GM12878 (cell line): ENCODE measurements at regions not wholly inside any gene's neighbourhood (a gene's known extent, or its start where the extent isn't known, plus 50 kb on each side); places are given as distances from the start of the nearest gene placed in this dataset.

Experiments
- ATAC-seq: fragments of 200-7000 bp; cut with Tn5 transposase; 3 replicates; pipeline ENCODE4 v1.9.1; 2020; ENCODE audit warnings: mild to moderate bottlenecking, moderate library complexity
- BruUV-seq: library from RNA; stranded (reverse); fragments of 400-500 nt; replicated peaks from 2 replicates; lab custom pipeline; 2021; lab: Mats Ljungman, UMichigan
- CTCF ChIA-PET: fragments of 300-600 bp; sonication (Branson Sonifier 250); formaldehyde crosslinking; extraction: SDS; loops from one replicate; lab custom pipeline; 2021; ENCODE audit warnings: inconsistent platforms; lab: Yijun Ruan, JAX
- POLR2A ChIA-PET: fragments of 350-600 bp; formaldehyde crosslinking; extraction: SDS; loops from one replicate; lab custom pipeline; 2021; ENCODE audit warnings: inconsistent platforms; lab: Charles Lee
- RAD21 ChIA-PET: fragments of 300-600 bp; sonication (Branson Sonifier 250); formaldehyde crosslinking; loops from one replicate; lab custom pipeline; 2023; ENCODE audit warnings: antibody characterized with exemption; ENCODE audit not compliant: unreplicated experiment; lab: Charles Lee
- SMC1A ChIA-PET: fragments of 300-600 bp; sonication (Branson Sonifier 250); formaldehyde crosslinking; loops from one replicate; lab custom pipeline; 2023; ENCODE audit not compliant: unreplicated experiment, uncharacterized antibody; lab: Charles Lee
- DNase-seq: peaks from one replicate; pipeline ENCODE4 v3.0.0-alpha.2; 2011; ENCODE audit warnings: low read depth, low spot score
- FAIRE-seq: peaks from 3 replicates; lab custom pipeline; 2011; peaks lifted over from hg19 to GRCh38; lab: Jason Lieb, UNC
- H2AFZ ChIP-seq: 2 replicates; pipeline ENCODE4 v1.6.0; 2011; ENCODE audit warnings: low read depth, low read length, control low read depth; ENCODE audit not compliant: control insufficient read depth
- H3K27ac ChIP-seq: 2 replicates; pipeline ENCODE4 v1.5.1; 2011; ENCODE audit warnings: control low read depth; ENCODE audit not compliant: control insufficient read depth, insufficient read depth
- H3K27me3 ChIP-seq, 2 experiments: replicated peaks in 1 of 2; 2 replicates each; pipeline versions ENCODE4 v1.6.0 to v1.6.1; 2011; ENCODE audit warnings: low read length in 1 of 2; ENCODE audit not compliant: control insufficient read depth in 2 of 2, insufficient read depth in 2 of 2
- H3K36me3 ChIP-seq, 2 experiments: 2 replicates each; pipeline ENCODE4 v1.5.1; 2011; ENCODE audit warnings: low read length in 1 of 2; ENCODE audit not compliant: control insufficient read depth in 2 of 2, insufficient read depth in 2 of 2
- H3K4me1 ChIP-seq: 2 replicates; pipeline ENCODE4 v1.6.1; 2011; ENCODE audit warnings: mild to moderate bottlenecking, low read length, moderate library complexity, mixed read lengths; ENCODE audit not compliant: control insufficient read depth, insufficient read depth
- H3K4me2 ChIP-seq: 2 replicates; pipeline ENCODE4 v1.6.0; 2011; ENCODE audit warnings: control low read depth; ENCODE audit not compliant: control insufficient read depth, insufficient read depth
- H3K4me3 ChIP-seq: fragments of 200-600 bp; sonication (generic); 2 replicates; pipeline ENCODE4 v1.5.1; 2016
- H3K79me2 ChIP-seq: 2 replicates; pipeline ENCODE4 v1.6.0; 2011; ENCODE audit warnings: low read length; ENCODE audit not compliant: control insufficient read depth, insufficient read depth
- H3K9ac ChIP-seq: 2 replicates; pipeline ENCODE4 v1.8.0; 2011; ENCODE audit warnings: low read length, control low read depth, mixed read lengths; ENCODE audit not compliant: control insufficient read depth, insufficient read depth
- H3K9me3 ChIP-seq: replicated peaks from 3 replicates; pipeline ENCODE4 v1.5.1; 2011; ENCODE audit warnings: mild to moderate bottlenecking, low read length; ENCODE audit not compliant: control insufficient read depth, insufficient read depth
- H4K20me1 ChIP-seq: 2 replicates; pipeline ENCODE4 v1.6.0; 2011; ENCODE audit not compliant: control insufficient read depth, insufficient read depth
- CBX5 ChIP-seq: sonication (generic); IDR thresholded peaks from 2 replicates; pipeline ENCODE4 v1.6.1; 2016; ENCODE audit warnings: low read depth, moderate library complexity, mild to moderate bottlenecking, inconsistent platforms
- CHD1 ChIP-seq: IDR thresholded peaks from 2 replicates; pipeline ENCODE4 v1.6.1; 2012; ENCODE audit warnings: low read depth, low read length, improper control_type of control experiment
- CREM ChIP-seq: IDR thresholded peaks from 2 replicates; pipeline ENCODE4 v1.6.1; 2014; ENCODE audit warnings: antibody characterized with exemption, low read depth
- ESRRA ChIP-seq: IDR thresholded peaks from 2 replicates; pipeline ENCODE4 v1.6.1; 2012; ENCODE audit warnings: mild to moderate bottlenecking, low read length, improper control_type of control experiment
- ETV6 ChIP-seq, 2 experiments: fragments of 450-650 bp in 1 of 2; IDR thresholded peaks in 1 of 2; conservative IDR thresholded peaks in 1 of 2; 2 replicates each; pipeline ENCODE4 v1.6.1; 2014; ENCODE audit warnings: antibody characterized with exemption in 1 of 2, borderline replicate concordance in 1 of 2, low read depth in 1 of 2, mild to moderate bottlenecking in 1 of 2, moderate library complexity in 1 of 2
- KDM1A ChIP-seq: fragments of 200-600 bp; sonication (generic); IDR thresholded peaks from 2 replicates; pipeline ENCODE4 v1.6.1; 2016; ENCODE audit warnings: borderline replicate concordance
- SREBF1 ChIP-seq: IDR thresholded peaks from 2 replicates; pipeline ENCODE4 v1.6.1; 2012; ENCODE audit warnings: mild to moderate bottlenecking, low read length
- SUZ12 ChIP-seq: fragments of 200-600 bp; sonication (generic); IDR thresholded peaks from one replicate; pipeline ENCODE4 v1.6.1; 2018; ENCODE audit warnings: antibody characterized with exemption, mild to moderate bottlenecking; ENCODE audit not compliant: unreplicated experiment
- YY1 ChIP-seq: IDR thresholded peaks from 2 replicates; pipeline ENCODE4 v1.6.1; 2011; ENCODE audit warnings: low read depth, mild to moderate bottlenecking, low read length
- ZBTB33 ChIP-seq: fragments of 450-650 bp; IDR thresholded peaks from 2 replicates; pipeline ENCODE4 v1.6.1; 2017; ENCODE audit warnings: mild to moderate bottlenecking
- ZNF592 ChIP-seq: fragments of 450-650 bp; IDR thresholded peaks from 2 replicates; pipeline ENCODE4 v1.6.1; 2017; ENCODE audit warnings: mild to moderate bottlenecking, moderate library complexity
- WGBS: methylation state at CpG from one replicate; pipeline ENCODE4 v1.1.6; 2016; ENCODE audit warnings: low lambda C conversion rate; ENCODE audit not compliant: insufficient replicate concordance, insufficient coverage; ENCODE audit errors: missing lambda C conversion rate; 5-methylcytosine and 5-hydroxymethylcytosine counted together
- in situ Hi-C: fragments of 300-500 bp; cut with MboI; formaldehyde crosslinking; loops from 9 replicates; pipeline ENCODE4 v1.14.3; 2018; ENCODE audit warnings: mixed read lengths
- intact Hi-C: fragments of 100-400 bp; cut with micrococcal nuclease; formaldehyde crosslinking; loops from one replicate; pipeline ENCODE4 v1.14.2; 2022; ENCODE audit not compliant: unreplicated experiment
- TF ChIP-seq, protein P1 (sequence below): fragments of 450-650 bp; IDR thresholded peaks from 2 replicates; pipeline ENCODE4 v1.6.1; 2017; ENCODE audit warnings: mild to moderate bottlenecking, low read depth, inconsistent platforms; ENCODE audit not compliant: poor library complexity, severe bottlenecking
- TF ChIP-seq, protein P2 (sequence below): fragments of 450-650 bp; IDR thresholded peaks from 2 replicates; pipeline ENCODE4 v1.6.1; 2014; ENCODE audit warnings: mild to moderate bottlenecking

DNA sequence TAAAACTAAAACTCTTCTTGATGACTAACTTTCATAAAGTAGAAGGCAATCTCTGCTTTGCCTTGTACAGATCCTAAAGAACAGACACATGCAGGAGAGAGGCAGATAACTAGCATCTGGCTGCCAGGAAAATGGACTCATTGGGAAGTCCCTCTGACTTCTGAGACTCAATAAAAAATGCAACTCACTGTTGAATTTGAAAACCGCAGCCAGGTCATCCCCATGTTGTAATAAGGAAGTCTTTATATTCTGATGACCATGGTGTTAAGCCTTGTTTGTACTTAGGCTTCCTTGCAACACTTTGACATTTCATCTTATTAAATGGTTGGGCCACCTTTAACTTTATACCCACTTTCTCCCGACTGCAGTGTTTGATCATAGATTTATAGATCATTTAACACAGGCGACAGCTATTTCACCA is 375.1 kb upstream of the KCNH7 start:
- H3K36me3 ChIP-seq: no peaks in the 10 kb centered on the region
- H3K9me3 ChIP-seq: no peaks in the 10 kb centered on the region
- RAD21 ChIA-PET: interaction anchor here (1.7 kb wide), 1 partner anchor 22 kb away, joined by 5 read pairs; no protein-coding TSS in a partner anchor
- intact Hi-C loops: no loop called here
- SMC1A ChIA-PET: interaction anchor here (1.6 to 1.9 kb wide), 2 partner anchors 15 to 20 kb away, joined by 5 to 6 read pairs; no protein-coding TSS in a partner anchor
- H3K27me3 ChIP-seq: no peaks in the 10 kb centered on the region
- CTCF ChIA-PET: interaction anchor here (1.0 to 2.1 kb wide), 3 partner anchors 22 to 44 kb away, joined by 3 to 8 read pairs (median 6); no protein-coding TSS in a partner anchor
- H3K9ac ChIP-seq: no peak overlapping the region
- FAIRE-seq: no peak
- BruUV-seq: no TSS peak
- H3K4me3 ChIP-seq: no peak overlapping the region
- POLR2A ChIA-PET: no interaction called here
- no peaks in the 10 kb centered on the region for H3K79me2 ChIP-seq
- no peak overlapping the region for H3K4me2 ChIP-seq
- no peak overlapping the region for H2AFZ ChIP-seq
- H3K4me1 ChIP-seq: no peaks in the 10 kb centered on the region
- H4K20me1 ChIP-seq: no peaks in the 10 kb centered on the region
- no peak for DNase-seq
- WGBS: 45% methylated on average over 3 of the region's 3 CpGs
- H3K27ac ChIP-seq: no peak overlapping the region
- peak; percentile 62 for ATAC-seq
- in situ Hi-C loops: no loop called here
- TF ChIP-seq CBX5: no peak
- TF ChIP-seq ZNF592: no peak
- TF ChIP-seq ESRRA: no peak
- no peak for TF ChIP-seq CREM
- no peak for TF ChIP-seq YY1
- TF ChIP-seq, protein P1, sequence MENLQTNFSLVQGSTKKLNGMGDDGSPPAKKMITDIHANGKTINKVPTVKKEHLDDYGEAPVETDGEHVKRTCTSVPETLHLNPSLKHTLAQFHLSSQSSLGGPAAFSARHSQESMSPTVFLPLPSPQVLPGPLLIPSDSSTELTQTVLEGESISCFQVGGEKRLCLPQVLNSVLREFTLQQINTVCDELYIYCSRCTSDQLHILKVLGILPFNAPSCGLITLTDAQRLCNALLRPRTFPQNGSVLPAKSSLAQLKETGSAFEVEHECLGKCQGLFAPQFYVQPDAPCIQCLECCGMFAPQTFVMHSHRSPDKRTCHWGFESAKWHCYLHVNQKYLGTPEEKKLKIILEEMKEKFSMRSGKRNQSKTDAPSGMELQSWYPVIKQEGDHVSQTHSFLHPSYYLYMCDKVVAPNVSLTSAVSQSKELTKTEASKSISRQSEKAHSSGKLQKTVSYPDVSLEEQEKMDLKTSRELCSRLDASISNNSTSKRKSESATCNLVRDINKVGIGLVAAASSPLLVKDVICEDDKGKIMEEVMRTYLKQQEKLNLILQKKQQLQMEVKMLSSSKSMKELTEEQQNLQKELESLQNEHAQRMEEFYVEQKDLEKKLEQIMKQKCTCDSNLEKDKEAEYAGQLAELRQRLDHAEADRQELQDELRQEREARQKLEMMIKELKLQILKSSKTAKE: no peak
- no peak for TF ChIP-seq KDM1A
- TF ChIP-seq CHD1: no peak
- TF ChIP-seq SREBF1: no peak
- TF ChIP-seq, protein P2, sequence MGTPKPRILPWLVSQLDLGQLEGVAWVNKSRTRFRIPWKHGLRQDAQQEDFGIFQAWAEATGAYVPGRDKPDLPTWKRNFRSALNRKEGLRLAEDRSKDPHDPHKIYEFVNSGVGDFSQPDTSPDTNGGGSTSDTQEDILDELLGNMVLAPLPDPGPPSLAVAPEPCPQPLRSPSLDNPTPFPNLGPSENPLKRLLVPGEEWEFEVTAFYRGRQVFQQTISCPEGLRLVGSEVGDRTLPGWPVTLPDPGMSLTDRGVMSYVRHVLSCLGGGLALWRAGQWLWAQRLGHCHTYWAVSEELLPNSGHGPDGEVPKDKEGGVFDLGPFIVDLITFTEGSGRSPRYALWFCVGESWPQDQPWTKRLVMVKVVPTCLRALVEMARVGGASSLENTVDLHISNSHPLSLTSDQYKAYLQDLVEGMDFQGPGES: no peak
- TF ChIP-seq ETV6 (conservative IDR thresholded peaks at IDR 0.05 in 1 of 2, IDR thresholded peaks at IDR 0.05 in 1 of 2; ENCODE audit: borderline replicate concordance in 1 of 2, low read depth in 1 of 2): no peak
- TF ChIP-seq SUZ12: no peak
- TF ChIP-seq ZBTB33: no peak
